Heart left ventricle (tissue), 16 donors: ENCODE measurements at regions not wholly inside any gene's neighbourhood (a gene's known extent, or its start where the extent isn't known, plus 50 kb on each side); places are given as distances from the start of the nearest gene placed in this dataset.
"Not testable (repeated sequence)": the region's sequence is repeated elsewhere in the genome, so short reads cannot be mapped to it uniquely, and the experiment has no call there.

ENCODE experiments used
- ATAC-seq, 4 donors: fragments of 200-7000 bp; cut with Tn5 transposase; one replicate each; pipeline ENCODE4 v1.9.1; 2020 to 2022; ENCODE audit warnings: moderate library complexity in 4 of 4, mild to moderate bottlenecking in 3 of 4, moderate number of reproducible peaks in 1 of 4
- DNase-seq, 5 donors: peaks; one replicate each; pipeline ENCODE4 v3.0.0-alpha.2; 2020
- H3K27ac ChIP-seq, 12 donors: fragments of 200-600 bp; sonication (generic) in 4 of 12; one replicate each; pipeline versions ENCODE4 v1.5.0 to v1.8.0; 2016 to 2022; ENCODE audit warnings: mild to moderate bottlenecking in 2 of 12
- H3K27me3 ChIP-seq, 9 donors: fragments of 200-600 bp; sonication (generic) in 2 of 9; one replicate each; pipeline versions ENCODE4 v1.5.1 to v1.8.0; 2016 to 2022; ENCODE audit warnings: mild to moderate bottlenecking in 3 of 9
- H3K36me3 ChIP-seq, 9 donors: fragments of 200-600 bp; sonication (generic) in 2 of 9; one replicate each; pipeline versions ENCODE4 v1.5.0 to v1.8.0; 2018 to 2022; ENCODE audit warnings: mild to moderate bottlenecking in 2 of 9
- H3K4me1 ChIP-seq, 12 donors: fragments of 200-600 bp; sonication (generic) in 4 of 12; one replicate each; pipeline versions ENCODE4 v1.5.0 to v1.8.0; 2016 to 2022; ENCODE audit warnings: mild to moderate bottlenecking in 3 of 12
- H3K4me3 ChIP-seq, 12 donors: fragments of 200-600 bp; sonication (generic) in 4 of 12; one replicate each; pipeline versions ENCODE4 v1.5.0 to v1.8.0; 2017 to 2022; ENCODE audit warnings: mild to moderate bottlenecking in 9 of 12, moderate library complexity in 4 of 12
- H3K9me3 ChIP-seq, 12 donors: fragments of 200-600 bp; sonication (generic) in 4 of 12; one replicate each; pipeline versions ENCODE4 v1.5.0 to v1.8.0; 2016 to 2022; ENCODE audit warnings: mild to moderate bottlenecking in 1 of 12
- CTCF ChIP-seq, 12 donors: fragments of 200-600 bp; sonication (generic) in 4 of 12; IDR thresholded peaks; one replicate each; pipeline versions ENCODE4 v1.5.0 to v1.8.0; 2018 to 2022; ENCODE audit warnings: antibody characterized with exemption in 12 of 12, mild to moderate bottlenecking in 5 of 12
- POLR2A ChIP-seq, 2 donors: fragments of 450-650 bp; IDR thresholded peaks; one replicate each; pipeline ENCODE4 v1.6.1; 2017; ENCODE audit warnings: antibody characterized with exemption in 2 of 2, mild to moderate bottlenecking in 2 of 2, moderate library complexity in 2 of 2
- WGBS, 4 donors: extraction: QIAGEN DNeasy Blood & Tissue Kit in 2 of 4; methylation state at CpG; one replicate each; pipeline versions ENCODE4 v1.1.5 to v1.1.7; 2013 to 2018; 5-methylcytosine and 5-hydroxymethylcytosine counted together
- intact Hi-C, 10 donors: fragments of 100-400 bp; cut with DNase I; formaldehyde crosslinking; loops; one replicate each; pipeline versions ENCODE4 v1.11.1 to v1.14.2; 2022
- donor health status: ischemic (EF 13 %, LVEDD 7.1; RV severe dilation, severe dysfunction).
- donor health status: healthy with polysubstance abuse.
- donor health status: DM: no; HTN: yes; CAD: no.
- donor health status: DM: no; HTN: no; CAD: no.
- donor health status: ischemic (EF 25% LVEDD 6.9; RV normal size, moderate dysfunction).
- donor health status: ischemic (EF 25% LVEDD 5.7; RV mildly dilated, moderate dysfunction).
- donor health status: healthy.
- donor health status: DM: yes; HTN: yes; CAD: no.
- donor health status: ischemic (EF 35%, LVEDD 5.7; RV mildly dilated, moderate dysfunction).
- donor health status: nonischemic (EF 11% LVEDD 7.7; RV severe dilation, severe dysfunction).
- donor health status: DM: yes; HTN: yes; CAD: no.
- donor health status: PGD.
- donor health status: ischemic (EF 29% LVEDD 5.4; RV normal size, mild dysfunction).
- donor health status: nonischemic (EF 23%, LVEDD 6.1; RV moderate dilation, normal function).

GRCh38 chr2:53510401-53510800, 257.2 kb upstream of the CHAC2 start:
- no peak for DNase-seq
- Histone ChIP-seq H3K27me3 (peaks cover 0 to 2% (median 0%) of the 10 kb centered on the region in 9 donors), H3K36me3 (no peaks in the 10 kb centered on the region), H3K27ac (no peak overlapping the region), H3K4me3 (no peak overlapping the region), H3K4me1 (no peaks in the 10 kb centered on the region), H3K9me3 (no peaks in the 10 kb centered on the region)
- WGBS, 4 donors: 68 to 73% (median 72%) methylated on average over 4 of the region's 4 CpGs
- no peak for ATAC-seq
- TF ChIP-seq POLR2A (IDR thresholded peaks at IDR 0.05) (no peak), CTCF (IDR thresholded peaks at IDR 0.05) (no peak)
- intact Hi-C loops: no loop called here

- intact Hi-C loops: no loop called here
- 87 to 95% (median 91%) methylated on average over 9 of the region's 9 CpGs for WGBS, 4 donors
Observed at GRCh38 chr2:53509831-53510388, 257.7 kb upstream of the CHAC2 start.

GRCh38 chr2:53508667-53509066, 258.9 kb upstream of the CHAC2 start:
- DNase-seq (no peak), ATAC-seq (no peak)
- Histone ChIP-seq H3K27ac (no peak overlapping the region), H3K4me1 (no peaks in the 10 kb centered on the region), H3K4me3 (no peak overlapping the region), H3K36me3 (no peaks in the 10 kb centered on the region), H3K27me3 (peaks cover 0 to 2% (median 0%) of the 10 kb centered on the region in 9 donors), H3K9me3 (no peaks in the 10 kb centered on the region)
- intact Hi-C loops: no loop called here
- no peak for TF ChIP-seq CTCF (IDR thresholded peaks at IDR 0.05)
- TF ChIP-seq POLR2A (IDR thresholded peaks at IDR 0.05): no peak
- WGBS, 4 donors: 73 to 81% (median 78%) methylated on average over 3 of the region's 3 CpGs

More at GRCh38 chr2:53509831-53510388, 257.7 kb upstream of the CHAC2 start:
- TF ChIP-seq CTCF (IDR thresholded peaks at IDR 0.05) (no peak), POLR2A (IDR thresholded peaks at IDR 0.05) (no peak)
- Histone ChIP-seq H3K4me1 (no peaks in the 10 kb centered on the region), H3K9me3 (no peaks in the 10 kb centered on the region), H3K4me3 (no peak overlapping the region), H3K36me3 (no peaks in the 10 kb centered on the region), H3K27ac (no peak overlapping the region), H3K27me3 (peaks cover 0 to 2% (median 0%) of the 10 kb centered on the region in 9 donors)
- ATAC-seq: no peak
- DNase-seq: no peak

GRCh38 chr2:53507070-53507469, 260.5 kb upstream of the CHAC2 start:
- H3K27ac ChIP-seq, ATAC-seq, DNase-seq, H3K27me3 ChIP-seq, intact Hi-C loops, H3K9me3 ChIP-seq, H3K4me3 ChIP-seq, H3K36me3 ChIP-seq, H3K4me1 ChIP-seq: not testable (repeated sequence)
- 82 to 90% (median 88%) methylated on average over 3 of the region's 3 CpGs for WGBS, 4 donors

- Histone ChIP-seq H3K27ac (no peak overlapping the region), H3K4me1 (no peaks in the 10 kb centered on the region), H3K27me3 (no peaks in the 10 kb centered on the region), H3K9me3 (no peaks in the 10 kb centered on the region), H3K36me3 (no peaks in the 10 kb centered on the region), H3K4me3 (no peak overlapping the region)
- intact Hi-C loops: no loop called here
- ATAC-seq (no peak), DNase-seq (no peak)
- TF ChIP-seq CTCF (IDR thresholded peaks at IDR 0.05) (no peak), POLR2A (IDR thresholded peaks at IDR 0.05) (no peak)
- WGBS, 4 donors: 88 to 95% (median 93%) methylated on average over 3 of the region's 3 CpGs
Observed at GRCh38 chr2:53505826-53506225, 261.8 kb upstream of the CHAC2 start.
